SK-N-SH (cell line): ENCODE measurements at regions not wholly inside any gene's neighbourhood (a gene's known extent, or its start where the extent isn't known, plus 50 kb on each side); places are given as distances from the start of the nearest gene placed in this dataset.

Experiments used
- EZH2phosphoT487 ChIP-seq: fragments of 200-600 bp; sonication (generic); IDR thresholded peaks from 2 replicates; pipeline ENCODE4 v1.6.1; 2017; ENCODE audit warnings: low read depth, mixed run types, mild to moderate bottlenecking, antibody characterized with exemption, moderate library complexity, borderline replicate concordance
- MEF2A ChIP-seq: IDR thresholded peaks from 2 replicates; pipeline ENCODE4 v1.4.0; 2012; ENCODE audit warnings: low read depth, borderline replicate concordance
- NFIC ChIP-seq: IDR thresholded peaks from 2 replicates; pipeline ENCODE4 v1.4.0; 2012; ENCODE audit warnings: borderline replicate concordance
- POLR2AphosphoS5 ChIP-seq: IDR thresholded peaks from 2 replicates; pipeline ENCODE4 v1.6.1; 2012; ENCODE audit warnings: low read depth, low read length
- TCF12 ChIP-seq: IDR thresholded peaks from 2 replicates; pipeline ENCODE4 v1.4.0; 2012
- YY1 ChIP-seq: IDR thresholded peaks from 2 replicates; pipeline ENCODE4 v1.4.0; 2012; ENCODE audit warnings: low read depth, mild to moderate bottlenecking
- TF ChIP-seq, protein P1 (sequence below): fragments of 200-600 bp; sonication (generic); IDR thresholded peaks from 2 replicates; pipeline ENCODE4 v1.6.1; 2017; ENCODE audit warnings: antibody characterized with exemption, mild to moderate bottlenecking, moderate library complexity

DNA sequence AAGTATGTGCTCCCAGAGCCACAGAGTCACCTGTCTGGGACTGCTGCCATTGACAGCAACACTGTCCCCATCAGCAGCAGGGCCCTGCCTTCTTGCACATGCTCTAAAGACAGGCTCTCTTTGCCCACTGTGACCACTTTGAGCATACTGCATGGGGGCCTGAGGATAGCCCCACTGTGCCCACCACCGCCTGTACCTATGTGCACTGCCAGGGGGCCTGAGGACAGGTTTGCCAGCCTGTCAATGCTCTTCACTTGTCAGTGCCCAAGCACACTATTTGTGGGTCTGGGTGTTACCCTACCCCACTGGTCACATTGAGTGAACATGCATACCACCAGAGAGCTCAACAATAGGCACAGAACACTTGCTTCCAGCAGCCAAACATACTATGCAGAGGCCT is 1137.0 kb upstream of the FANCL start:
- TF ChIP-seq MEF2A (no peak), POLR2AphosphoS5 (no peak), YY1 (no peak), EZH2phosphoT487 (no peak), NFIC (no peak), TCF12 (no peak)
- TF ChIP-seq, protein P1, sequence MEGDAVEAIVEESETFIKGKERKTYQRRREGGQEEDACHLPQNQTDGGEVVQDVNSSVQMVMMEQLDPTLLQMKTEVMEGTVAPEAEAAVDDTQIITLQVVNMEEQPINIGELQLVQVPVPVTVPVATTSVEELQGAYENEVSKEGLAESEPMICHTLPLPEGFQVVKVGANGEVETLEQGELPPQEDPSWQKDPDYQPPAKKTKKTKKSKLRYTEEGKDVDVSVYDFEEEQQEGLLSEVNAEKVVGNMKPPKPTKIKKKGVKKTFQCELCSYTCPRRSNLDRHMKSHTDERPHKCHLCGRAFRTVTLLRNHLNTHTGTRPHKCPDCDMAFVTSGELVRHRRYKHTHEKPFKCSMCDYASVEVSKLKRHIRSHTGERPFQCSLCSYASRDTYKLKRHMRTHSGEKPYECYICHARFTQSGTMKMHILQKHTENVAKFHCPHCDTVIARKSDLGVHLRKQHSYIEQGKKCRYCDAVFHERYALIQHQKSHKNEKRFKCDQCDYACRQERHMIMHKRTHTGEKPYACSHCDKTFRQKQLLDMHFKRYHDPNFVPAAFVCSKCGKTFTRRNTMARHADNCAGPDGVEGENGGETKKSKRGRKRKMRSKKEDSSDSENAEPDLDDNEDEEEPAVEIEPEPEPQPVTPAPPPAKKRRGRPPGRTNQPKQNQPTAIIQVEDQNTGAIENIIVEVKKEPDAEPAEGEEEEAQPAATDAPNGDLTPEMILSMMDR, result no peak
